HepG2 (cell line): ENCODE measurements at regions not wholly inside any gene's neighbourhood (a gene's known extent, or its start where the extent isn't known, plus 50 kb on each side); places are given as distances from the start of the nearest gene placed in this dataset.

Experiments
- ATAC-seq: fragments of 200-7000 bp; cut with Tn5 transposase; 3 replicates; pipeline ENCODE4 v1.9.1; 2020; ENCODE audit warnings: mild to moderate bottlenecking, moderate library complexity
- BruUV-seq: library from RNA; stranded (reverse); fragments of 400-500 nt; replicated peaks from 2 replicates; lab custom pipeline; 2021; lab: Mats Ljungman, UMichigan
- CTCF ChIA-PET: fragments of 300-600 bp; formaldehyde crosslinking; extraction: SDS; loops from one replicate; lab custom pipeline; 2021; ENCODE audit warnings: low total read pairs, inconsistent platforms, low intra/inter-chr PET ratio; lab: Yijun Ruan, JAX
- POLR2A ChIA-PET: fragments of 350-600 bp; sonication (Branson Sonifier 250); formaldehyde crosslinking; loops from one replicate; lab custom pipeline; 2020; ENCODE audit warnings: antibody characterized with exemption, inconsistent platforms; lab: Yijun Ruan, JAX
- DNase-seq: peaks from one replicate; pipeline ENCODE4 v3.0.0-alpha.2; 2015; ENCODE audit warnings: low spot score
- FAIRE-seq: peaks from 3 replicates; lab custom pipeline; 2011; peaks lifted over from hg19 to GRCh38; lab: Jason Lieb, UNC
- H2AFZ ChIP-seq: one replicate; pipeline ENCODE4 v1.6.1; 2011; ENCODE audit warnings: low read length, inconsistent platforms
- H3K27ac ChIP-seq: fragments of 300-600 bp; 3 replicates; pipeline ENCODE4 v1.8.0; 2011; ENCODE audit warnings: mixed run types, mild to moderate bottlenecking, mixed read lengths, low read length, inconsistent platforms; ENCODE audit not compliant: insufficient read depth; ENCODE audit errors: extremely low read length
- H3K27me3 ChIP-seq, 2 experiments: fragments of 200-600 bp in 1 of 2; 2 replicates in 1 of 2; 3 replicates in 1 of 2; pipeline versions ENCODE4 v1.6.0 to v1.8.0; 2011; ENCODE audit warnings: low read length in 2 of 2, mild to moderate bottlenecking in 2 of 2, moderate library complexity in 2 of 2, inconsistent platforms in 1 of 2; ENCODE audit not compliant: insufficient read depth in 2 of 2, control insufficient read depth in 1 of 2
- H3K36me3 ChIP-seq, 2 experiments: fragments of 200-600 bp in 1 of 2; replicated peaks in 1 of 2; 2 replicates in 1 of 2; 3 replicates in 1 of 2; pipeline versions ENCODE4 v1.5.1 to v1.8.0; 2011; ENCODE audit warnings: low read length in 2 of 2, inconsistent platforms in 1 of 2; ENCODE audit not compliant: insufficient read depth in 2 of 2, control insufficient read depth in 1 of 2
- H3K4me1 ChIP-seq: 2 replicates; pipeline ENCODE4 v1.5.1; 2012; ENCODE audit warnings: low read length, inconsistent platforms; ENCODE audit not compliant: insufficient read depth
- H3K4me2 ChIP-seq: 2 replicates; pipeline ENCODE4 v1.6.0; 2011; ENCODE audit warnings: low read depth, low read length, inconsistent platforms
- H3K4me3 ChIP-seq, 3 experiments: fragments of 200-600 bp in 1 of 3; sonication (generic), shearing (Covaris generic) in 1 of 3; replicated peaks in 1 of 3; 2 replicates each; pipeline ENCODE4 v1.5.1; 2011 to 2016; ENCODE audit warnings: low read length in 3 of 3, inconsistent platforms in 2 of 3, low read depth in 2 of 3, mild to moderate bottlenecking in 2 of 3, control low read depth in 1 of 3, mixed read lengths in 1 of 3; ENCODE audit not compliant: insufficient read depth in 1 of 3
- H3K79me2 ChIP-seq: one replicate; pipeline ENCODE4 v1.6.1; 2011; ENCODE audit warnings: low read length, inconsistent platforms; ENCODE audit not compliant: insufficient read depth
- H3K9ac ChIP-seq: 2 replicates; pipeline ENCODE4 v1.6.0; 2011; ENCODE audit warnings: mild to moderate bottlenecking, low read depth, low read length, inconsistent platforms; ENCODE audit not compliant: insufficient read depth
- H3K9me3 ChIP-seq: 2 replicates; pipeline ENCODE4 v1.5.1; 2012; ENCODE audit warnings: mild to moderate bottlenecking, low read length
- H4K20me1 ChIP-seq: 2 replicates; pipeline ENCODE4 v1.6.0; 2011; ENCODE audit warnings: inconsistent platforms, mild to moderate bottlenecking, low read length, moderate library complexity; ENCODE audit not compliant: insufficient read depth
- CENPT ChIP-seq: sonication (generic); formaldehyde crosslinking; IDR thresholded peaks from 2 replicates; pipeline ENCODE4 v1.8.0; 2022; ENCODE audit warnings: low read depth, mild to moderate bottlenecking, moderate library complexity, missing genetic modification reagents
- GATAD1 ChIP-seq: IDR thresholded peaks from 2 replicates; pipeline ENCODE4 v1.6.1; 2016; ENCODE audit warnings: missing genetic modification reagents, missing compliant biosample characterization
- GATAD2A ChIP-seq: IDR thresholded peaks from 2 replicates; pipeline ENCODE4 v1.6.1; 2016
- GTF2F1 ChIP-seq: fragments of 150-350 bp; IDR thresholded peaks from 2 replicates; pipeline ENCODE4 v1.6.1; 2014; ENCODE audit warnings: low read length
- HINFP ChIP-seq: sonication (generic); formaldehyde crosslinking; IDR thresholded peaks from 2 replicates; pipeline ENCODE4 v1.4.0; 2020; ENCODE audit warnings: low read depth, mild to moderate bottlenecking, missing genetic modification reagents
- THYN1 ChIP-seq: sonication (generic); formaldehyde crosslinking; IDR thresholded peaks from 2 replicates; pipeline ENCODE4 v1.8.1; 2023; ENCODE audit warnings: low read depth, mild to moderate bottlenecking, moderate library complexity, missing genetic modification reagents, borderline replicate concordance
- ZBTB1 ChIP-seq: sonication (generic); formaldehyde crosslinking; IDR thresholded peaks from 2 replicates; pipeline ENCODE4 v1.4.0; 2020; ENCODE audit warnings: missing genetic modification reagents, borderline replicate concordance
- ZIK1 ChIP-seq: sonication (generic); formaldehyde crosslinking; IDR thresholded peaks from 2 replicates; pipeline ENCODE4 v1.5.0; 2020; ENCODE audit warnings: mild to moderate bottlenecking, low read depth, missing genetic modification reagents, borderline replicate concordance
- ZNF296 ChIP-seq: sonication (generic); formaldehyde crosslinking; conservative IDR thresholded peaks from 2 replicates; pipeline ENCODE4 v1.5.0; 2020; ENCODE audit warnings: mild to moderate bottlenecking, missing genetic modification reagents
- WGBS: methylation state at CpG from one replicate; pipeline ENCODE4 v1.1.6; 2017; ENCODE audit warnings: low lambda C conversion rate; 5-methylcytosine and 5-hydroxymethylcytosine counted together
- in situ Hi-C: cut with HindIII; loops from 2 replicates; pipeline ENCODE4 v1.10.0; 2017; ENCODE audit warnings: low pct_unique_long_range_greater_than_20kb; ENCODE audit not compliant: extremely low pct_ligation_motif_present
- intact Hi-C: fragments of 100-400 bp; cut with micrococcal nuclease; formaldehyde crosslinking; loops from one replicate; pipeline ENCODE4 v1.10.0; 2022; ENCODE audit not compliant: unreplicated experiment

GRCh38 chr2:163302141-163302540, 433.7 kb downstream of the FIGN start:
- no peak for ATAC-seq
- in situ Hi-C loops (no loop called here), intact Hi-C loops (no loop called here)
- ChIA-PET POLR2A (no interaction called here), CTCF (no interaction called here)
- Histone ChIP-seq H3K27me3 (no peaks in the 10 kb centered on the region), H2AFZ (no peak overlapping the region), H3K4me2 (no peak overlapping the region), H3K4me1 (no peaks in the 10 kb centered on the region), H3K4me3 (no peak overlapping the region), H4K20me1 (no peaks in the 10 kb centered on the region), H3K9me3 (peaks cover 15% of the 10 kb centered on the region; the same call in 1 of the 2 replicates), H3K36me3 (no peaks in the 10 kb centered on the region), H3K79me2 (no peaks in the 10 kb centered on the region), H3K9ac (no peak overlapping the region), H3K27ac (no peak overlapping the region)
- BruUV-seq, result no TSS peak
- TF ChIP-seq THYN1 (CRISPR knock-in tag) (no peak), CENPT (CRISPR knock-in tag) (no peak), ZBTB1 (CRISPR knock-in tag) (no peak), ZNF296 (CRISPR knock-in tag) (no peak), GTF2F1 (no peak), GATAD2A (CRISPR knock-in tag) (no peak), ZIK1 (CRISPR knock-in tag) (no peak), GATAD1 (CRISPR knock-in tag) (no peak), HINFP (CRISPR knock-in tag) (no peak)
- no peak for DNase-seq
- WGBS, result 1% methylated on average over 1 of the region's 1 CpG
- FAIRE-seq, result no peak
